ENCODE measurements at regions not wholly inside any gene's neighbourhood (a gene's known extent, or its start where the extent isn't known, plus 50 kb on each side); places are given as distances from the start of the nearest gene placed in this dataset.

GRCh38 chr6:22437665-22438064 is 131.7 kb upstream of the HDGFL1 start:
- Histone ChIP-seq H3K4me3 (ENCODE audit: low read length) (no peak overlapping the region), H3F3A (ENCODE audit: low read length, unreplicated experiment) (no peaks in the 10 kb centered on the region), H3K4me1 (ENCODE audit: insufficient read depth, low read length) (peaks cover 5% of the 10 kb centered on the region; the same call in 1 of the 2 replicates), H4K20me1 (ENCODE audit: low read length) (no peaks in the 10 kb centered on the region), H2AFZ (ENCODE audit: low read length) (no peak overlapping the region), H3K27me3 (ENCODE audit: low read length) (no peaks in the 10 kb centered on the region), H3K36me3 (ENCODE audit: low read depth, low read length) (no peaks in the 10 kb centered on the region), H3K9me3 (ENCODE audit: low read length) (no peaks in the 10 kb centered on the region), H3K9ac (ENCODE audit: low read length) (no peak overlapping the region), H3K9me2 (replicated peaks; ENCODE audit: low read length) (no peaks in the 10 kb centered on the region), H3K4me2 (ENCODE audit: low read length) (no peak overlapping the region), H3K27ac (ENCODE audit: low read length) (no peak overlapping the region), H3K79me2 (ENCODE audit: low read length) (no peaks in the 10 kb centered on the region)
- POLR2A ChIA-PET (ENCODE audit: unreplicated experiment), result no interaction called here
- intact Hi-C loops (cut with micrococcal nuclease), result no loop called here
- TF ChIP-seq CTCF (conservative IDR thresholded peaks at IDR 0.05; ENCODE audit: low read depth, low read length), result no peak
- TF ChIP-seq EZH2 (IDR thresholded peaks at IDR 0.05; ENCODE audit: low read length, unreplicated experiment), result no peak
- no peak for TF ChIP-seq EZH2phosphoT487 (IDR thresholded peaks at IDR 0.05; ENCODE audit: borderline replicate concordance, low read length)
- BruUV-seq (replicated peaks), result no TSS peak
- DNase-seq, result peak; percentile 38
- ATAC-seq, result peak; percentile 59
- CTCF ChIA-PET, result no interaction called here

GRCh38 chr6:22442826-22443225 is 126.5 kb upstream of the HDGFL1 start:
- Histone ChIP-seq H3K4me2 (ENCODE audit: low read length) (no peak overlapping the region), H3F3A (ENCODE audit: low read length, unreplicated experiment) (no peaks in the 10 kb centered on the region), H3K9me3 (ENCODE audit: low read length) (no peaks in the 10 kb centered on the region), H3K9ac (ENCODE audit: low read length) (no peak overlapping the region), H3K27ac (ENCODE audit: low read length) (no peak overlapping the region), H3K36me3 (ENCODE audit: low read depth, low read length) (no peaks in the 10 kb centered on the region), H3K4me1 (ENCODE audit: insufficient read depth, low read length) (peaks cover 36% of the 10 kb centered on the region), H2AFZ (ENCODE audit: low read length) (no peak overlapping the region), H3K4me3 (ENCODE audit: low read length) (no peak overlapping the region), H3K27me3 (ENCODE audit: low read length) (no peaks in the 10 kb centered on the region), H4K20me1 (ENCODE audit: low read length) (no peaks in the 10 kb centered on the region), H3K79me2 (ENCODE audit: low read length) (no peaks in the 10 kb centered on the region), H3K9me2 (replicated peaks; ENCODE audit: low read length) (no peaks in the 10 kb centered on the region)
- ChIA-PET CTCF (no interaction called here), POLR2A (ENCODE audit: unreplicated experiment) (no interaction called here)
- TF ChIP-seq EZH2 (IDR thresholded peaks at IDR 0.05; ENCODE audit: low read length, unreplicated experiment), result no peak
- TF ChIP-seq CTCF (conservative IDR thresholded peaks at IDR 0.05; ENCODE audit: low read depth, low read length), result no peak
- TF ChIP-seq EZH2phosphoT487 (IDR thresholded peaks at IDR 0.05; ENCODE audit: borderline replicate concordance, low read length), result no peak
- no TSS peak for BruUV-seq (replicated peaks)
- no peak for DNase-seq
- ATAC-seq, result no peak
- intact Hi-C loops (cut with micrococcal nuclease), result loop anchor here (10.0 kb wide), 4 partner anchors 282 to 848 kb away; partner anchors contain the start of gene SOX4

GRCh38 chr6:22444330-22444729 is 125.0 kb upstream of the HDGFL1 start:
- peak; percentile 77 for ATAC-seq
- Histone ChIP-seq H3K79me2 (ENCODE audit: low read length) (no peaks in the 10 kb centered on the region), H3K27me3 (ENCODE audit: low read length) (no peaks in the 10 kb centered on the region), H3K4me1 (ENCODE audit: insufficient read depth, low read length) (peaks cover 49% of the 10 kb centered on the region), H3K27ac (ENCODE audit: low read length) (peak overlapping the region; percentile 38), H3K36me3 (ENCODE audit: low read depth, low read length) (no peaks in the 10 kb centered on the region), H3K4me2 (ENCODE audit: low read length) (peak overlapping the region; percentile 32), H3K9me3 (ENCODE audit: low read length) (no peaks in the 10 kb centered on the region), H3K9ac (ENCODE audit: low read length) (no peak overlapping the region), H3K4me3 (ENCODE audit: low read length) (no peak overlapping the region), H4K20me1 (ENCODE audit: low read length) (no peaks in the 10 kb centered on the region), H3F3A (ENCODE audit: low read length, unreplicated experiment) (peaks cover 4% of the 10 kb centered on the region), H2AFZ (ENCODE audit: low read length) (no peak overlapping the region), H3K9me2 (replicated peaks; ENCODE audit: low read length) (no peaks in the 10 kb centered on the region)
- intact Hi-C loops (cut with micrococcal nuclease), result loop anchor here (1.0 to 10.0 kb wide), 6 partner anchors 114 to 850 kb away; partner anchors contain the start of gene SOX4
- BruUV-seq (replicated peaks), result no TSS peak
- DNase-seq, result peak; percentile 93
- POLR2A ChIA-PET (ENCODE audit: unreplicated experiment), result no interaction called here
- TF ChIP-seq EZH2 (IDR thresholded peaks at IDR 0.05; ENCODE audit: low read length, unreplicated experiment), result no peak
- TF ChIP-seq EZH2phosphoT487 (IDR thresholded peaks at IDR 0.05; ENCODE audit: borderline replicate concordance, low read length), result no peak
- no peak for TF ChIP-seq CTCF (conservative IDR thresholded peaks at IDR 0.05; ENCODE audit: low read depth, low read length)
- CTCF ChIA-PET, result no interaction called here

All from PC-3 (cell line).